HCT116 (cell line): ENCODE measurements at regions not wholly inside any gene's neighbourhood (a gene's known extent, or its start where the extent isn't known, plus 50 kb on each side); places are given as distances from the start of the nearest gene placed in this dataset.

ENCODE experiments used
- ATF3 ChIP-seq: IDR thresholded peaks from 2 replicates; pipeline ENCODE4 v1.6.1; 2012
- CBX3 ChIP-seq: IDR thresholded peaks from 2 replicates; pipeline ENCODE4 v1.6.1; 2012; ENCODE audit warnings: low read depth
- CEBPB ChIP-seq: IDR thresholded peaks from 2 replicates; pipeline ENCODE4 v1.6.1; 2012; ENCODE audit warnings: low read depth
- CTCF ChIP-seq, 3 experiments: fragments of 200-600 bp in 1 of 3; sonication (generic) in 1 of 3; IDR thresholded peaks in 2 of 3; conservative IDR thresholded peaks in 1 of 3; 2 replicates each; pipeline ENCODE4 v1.5.1; 2012 to 2017; ENCODE audit warnings: low read depth in 2 of 3, low read length in 2 of 3, antibody characterized with exemption in 1 of 3, borderline replicate concordance in 1 of 3, control low read depth in 1 of 3, mild to moderate bottlenecking in 1 of 3, mixed read lengths in 1 of 3, mixed run types in 1 of 3, moderate library complexity in 1 of 3; ENCODE audit not compliant: insufficient read depth in 1 of 3
- EGR1 ChIP-seq: IDR thresholded peaks from 2 replicates; pipeline ENCODE4 v1.6.1; 2012; ENCODE audit warnings: low read depth
- EZH2 ChIP-seq: fragments of 200-600 bp; sonication (generic); IDR thresholded peaks from 2 replicates; pipeline ENCODE4 v1.6.1; 2017; ENCODE audit warnings: antibody characterized with exemption, mixed run types
- EZH2phosphoT487 ChIP-seq: fragments of 200-600 bp; IDR thresholded peaks from 2 replicates; pipeline ENCODE4 v1.6.1; 2018; ENCODE audit warnings: antibody characterized with exemption, borderline replicate concordance
- JUND ChIP-seq: IDR thresholded peaks from 2 replicates; pipeline ENCODE4 v1.6.1; 2012
- POLR2A ChIP-seq: IDR thresholded peaks from 2 replicates; pipeline ENCODE4 v1.7.0; 2011; ENCODE audit warnings: borderline replicate concordance; ENCODE audit not compliant: insufficient read depth, insufficient read length; ENCODE audit errors: extremely low read depth
- POLR2AphosphoS5 ChIP-seq: IDR thresholded peaks from 2 replicates; pipeline ENCODE4 v1.6.1; 2011; ENCODE audit warnings: mild to moderate bottlenecking, low read depth, low read length, moderate library complexity
- SP1 ChIP-seq: IDR thresholded peaks from 2 replicates; pipeline ENCODE4 v1.6.1; 2012; ENCODE audit warnings: low read depth
- YY1 ChIP-seq: IDR thresholded peaks from 2 replicates; pipeline ENCODE4 v1.6.1; 2011; ENCODE audit warnings: low read length, low read depth, moderate library complexity, mild to moderate bottlenecking; ENCODE audit not compliant: insufficient replicate concordance; ENCODE audit errors: extremely low read depth

- TF ChIP-seq POLR2A: no peak
- TF ChIP-seq POLR2AphosphoS5: no peak
- TF ChIP-seq CTCF (IDR thresholded peaks at IDR 0.05 in 2 of 3, conservative IDR thresholded peaks at IDR 0.05 in 1 of 3; ENCODE audit: borderline replicate concordance in 1 of 3, insufficient read depth in 1 of 3, low read depth in 2 of 3, low read length in 2 of 3): no peak
- no peak for TF ChIP-seq EZH2
- no peak for TF ChIP-seq JUND
- no peak for TF ChIP-seq EZH2phosphoT487
- TF ChIP-seq EGR1: no peak
- no peak for TF ChIP-seq CEBPB
- no peak for TF ChIP-seq SP1
- TF ChIP-seq YY1: no peak
- no peak for TF ChIP-seq ATF3
- no peak for TF ChIP-seq CBX3
Measured at GRCh38 chr9:113798062-113799030, 77.8 kb upstream of the ZNF618 start.
